Neuronal stem cell (in vitro differentiated cells): ENCODE measurements at regions not wholly inside any gene's neighbourhood (a gene's known extent, or its start where the extent isn't known, plus 50 kb on each side); places are given as distances from the start of the nearest gene placed in this dataset.

Experiments used
- DNase-seq: peaks from one replicate; pipeline ENCODE4 v3.0.0-alpha.2; 2013; ENCODE audit warnings: low spot score
- H2AFZ ChIP-seq: one replicate; pipeline ENCODE4 v1.6.1; 2013; ENCODE audit warnings: mild to moderate bottlenecking, low read length, inconsistent platforms
- H2AK5ac ChIP-seq: 2 replicates; pipeline ENCODE4 v1.6.1; 2013; ENCODE audit warnings: low read depth, mild to moderate bottlenecking, inconsistent platforms, low read length, moderate library complexity, mixed read lengths
- H2BK120ac ChIP-seq: 2 replicates; pipeline ENCODE4 v1.6.1; 2013; ENCODE audit warnings: low read depth, mild to moderate bottlenecking, inconsistent platforms, low read length, moderate library complexity, mixed read lengths
- H2BK12ac ChIP-seq: one replicate; pipeline ENCODE4 v1.6.1; 2013; ENCODE audit warnings: low read length, inconsistent platforms
- H2BK15ac ChIP-seq: 2 replicates; pipeline ENCODE4 v1.6.1; 2013; ENCODE audit warnings: mild to moderate bottlenecking, low read length, inconsistent platforms, mixed read lengths
- H2BK5ac ChIP-seq: one replicate; pipeline ENCODE4 v1.6.1; 2013; ENCODE audit warnings: inconsistent platforms, mild to moderate bottlenecking, low read length, moderate library complexity
- H3K14ac ChIP-seq: one replicate; pipeline ENCODE4 v1.6.1; 2013; ENCODE audit warnings: low read length, inconsistent platforms
- H3K18ac ChIP-seq: 2 replicates; pipeline ENCODE4 v1.6.1; 2013; ENCODE audit warnings: low read length, inconsistent platforms
- H3K23ac ChIP-seq: 2 replicates; pipeline ENCODE4 v1.6.1; 2013; ENCODE audit warnings: low read depth, mild to moderate bottlenecking, mixed read lengths, low read length, inconsistent platforms; ENCODE audit not compliant: poor library complexity
- H3K27ac ChIP-seq: replicated peaks from 3 replicates; pipeline ENCODE4 v1.5.1; 2013; ENCODE audit warnings: low read length, inconsistent platforms
- H3K27me3 ChIP-seq, 3 experiments: 2 replicates each; pipeline ENCODE4 v1.6.1; 2013; ENCODE audit warnings: low read length in 3 of 3, mild to moderate bottlenecking in 2 of 3, inconsistent platforms in 1 of 3, low read depth in 1 of 3, mixed read lengths in 1 of 3, moderate library complexity in 1 of 3; ENCODE audit not compliant: control insufficient read depth in 3 of 3, insufficient read depth in 3 of 3
- H3K36me3 ChIP-seq, 2 donors: replicated peaks in 1 of 2; 2 replicates each; pipeline ENCODE4 v1.6.1; 2013; ENCODE audit warnings: low read length in 2 of 2; ENCODE audit not compliant: control insufficient read depth in 2 of 2, insufficient read depth in 2 of 2
- H3K4ac ChIP-seq: 2 replicates; pipeline ENCODE4 v1.6.1; 2013; ENCODE audit warnings: inconsistent platforms, mild to moderate bottlenecking, low read length, moderate library complexity
- H3K4me1 ChIP-seq, 2 donors: 1 replicate in 1 of 2; 2 replicates in 1 of 2; pipeline ENCODE4 v1.6.1; 2013; ENCODE audit warnings: low read length in 2 of 2, low read depth in 1 of 2; ENCODE audit not compliant: control insufficient read depth in 2 of 2, insufficient read depth in 1 of 2
- H3K4me2 ChIP-seq: one replicate; pipeline ENCODE4 v1.6.1; 2013; ENCODE audit warnings: mild to moderate bottlenecking, low read length, inconsistent platforms; ENCODE audit not compliant: insufficient read depth, poor library complexity, severe bottlenecking
- H3K4me3 ChIP-seq, 2 donors: 2 replicates each; pipeline ENCODE4 v1.5.1; 2013; ENCODE audit warnings: low read length in 2 of 2, mild to moderate bottlenecking in 2 of 2, inconsistent platforms in 1 of 2, moderate library complexity in 1 of 2
- H3K79me1 ChIP-seq: one replicate; pipeline ENCODE4 v1.6.1; 2013; ENCODE audit warnings: low read depth, mild to moderate bottlenecking, inconsistent platforms, low read length, moderate library complexity
- H3K9ac ChIP-seq: one replicate; pipeline ENCODE4 v1.6.1; 2013; ENCODE audit warnings: mild to moderate bottlenecking, low read depth, low read length, inconsistent platforms; ENCODE audit not compliant: poor library complexity
- H3K9me3 ChIP-seq, 2 donors: replicated peaks in 1 of 2; 2 replicates each; pipeline versions ENCODE3 to v1.6.1; 2013; ENCODE audit warnings: low read length in 2 of 2, mild to moderate bottlenecking in 2 of 2, inconsistent platforms in 1 of 2, low read depth in 1 of 2, mixed read lengths in 1 of 2, moderate library complexity in 1 of 2; ENCODE audit not compliant: control insufficient read depth in 2 of 2, insufficient read depth in 1 of 2
- H4K8ac ChIP-seq: one replicate; pipeline ENCODE4 v1.6.1; 2013; ENCODE audit warnings: low read depth, mild to moderate bottlenecking, inconsistent platforms, low read length, moderate library complexity
- H4K91ac ChIP-seq: one replicate; pipeline ENCODE4 v1.6.1; 2013; ENCODE audit warnings: low read length, low read depth, mild to moderate bottlenecking, inconsistent platforms; ENCODE audit not compliant: poor library complexity
- WGBS, 2 donors: extraction: QIAGEN DNeasy Blood & Tissue Kit; methylation state at CpG; one replicate each; pipeline ENCODE4 v1.1.7; 2013; ENCODE audit warnings: missing lambda C conversion rate in 2 of 2, mixed read lengths in 1 of 2; ENCODE audit not compliant: insufficient read length in 2 of 2, insufficient replicate concordance in 1 of 2; ENCODE audit errors: extremely low coverage in 2 of 2; 5-methylcytosine and 5-hydroxymethylcytosine counted together

GRCh38 chr12:60844101-60844500 is 1248.3 kb downstream of the SLC16A7 start:
- no peak overlapping the region for H3K27ac ChIP-seq
- H3K4me3 ChIP-seq = no peak overlapping the region
- H3K14ac ChIP-seq = no peak overlapping the region
- no peak for DNase-seq
- no peaks in the 10 kb centered on the region for H3K36me3 ChIP-seq
- H3K9ac ChIP-seq = no peak overlapping the region
- no peak overlapping the region for H2AFZ ChIP-seq
- H3K23ac ChIP-seq = no peak overlapping the region
- no peaks in the 10 kb centered on the region for H3K9me3 ChIP-seq
- H3K4me2 ChIP-seq = no peak overlapping the region
- H3K27me3 ChIP-seq = no peaks in the 10 kb centered on the region
- H4K8ac ChIP-seq = no peak overlapping the region
- H3K4ac ChIP-seq = no peak overlapping the region
- H3K4me1 ChIP-seq = no peaks in the 10 kb centered on the region
- no peaks in the 10 kb centered on the region for H3K79me1 ChIP-seq
- H3K18ac ChIP-seq = no peak overlapping the region
- no peak overlapping the region for H2BK120ac ChIP-seq
- H2BK15ac ChIP-seq = no peak overlapping the region
- H2BK12ac ChIP-seq = no peak overlapping the region
- no peak overlapping the region for H2AK5ac ChIP-seq
- no peak overlapping the region for H2BK5ac ChIP-seq
- H4K91ac ChIP-seq = no peak overlapping the region

DNA sequence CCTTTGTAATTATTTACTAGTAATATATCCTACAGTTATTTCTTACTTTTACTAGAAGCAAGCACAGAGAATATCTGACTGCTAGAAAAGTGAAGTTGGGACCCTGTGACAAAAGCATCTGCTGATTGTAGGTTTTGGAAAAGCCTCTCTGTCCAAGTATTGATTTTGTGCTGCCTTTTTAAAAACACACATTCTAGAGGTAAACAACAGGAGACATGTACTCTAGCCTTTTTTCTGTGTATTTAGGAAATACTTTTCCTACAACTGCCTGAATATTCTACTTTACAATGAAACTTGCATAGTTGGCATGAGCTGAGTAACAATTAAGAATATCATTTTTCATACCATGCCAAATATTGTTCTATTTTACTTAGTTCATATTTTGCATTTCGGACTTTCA is 1249.0 kb downstream of the SLC16A7 start:
- no peak overlapping the region for H2BK12ac ChIP-seq
- H2BK5ac ChIP-seq = no peak overlapping the region
- H4K8ac ChIP-seq = no peak overlapping the region
- no peak overlapping the region for H3K4me3 ChIP-seq
- H2BK120ac ChIP-seq = no peak overlapping the region
- no peak overlapping the region for H2AFZ ChIP-seq
- H3K36me3 ChIP-seq = no peaks in the 10 kb centered on the region
- H3K9ac ChIP-seq = no peak overlapping the region
- H3K27me3 ChIP-seq = no peaks in the 10 kb centered on the region
- no peaks in the 10 kb centered on the region for H3K4me1 ChIP-seq
- whole genome bisulfite sequencing, 2 donors = no CpG with 5 or more reads among the region's 1 CpG
- H3K4me2 ChIP-seq = no peak overlapping the region
- H3K18ac ChIP-seq = no peak overlapping the region
- H2AK5ac ChIP-seq = no peak overlapping the region
- no peaks in the 10 kb centered on the region for H3K9me3 ChIP-seq
- no peaks in the 10 kb centered on the region for H3K79me1 ChIP-seq
- H3K4ac ChIP-seq = no peak overlapping the region
- H2BK15ac ChIP-seq = no peak overlapping the region
- no peak overlapping the region for H3K14ac ChIP-seq
- H3K23ac ChIP-seq = no peak overlapping the region
- no peak overlapping the region for H3K27ac ChIP-seq
- H4K91ac ChIP-seq = no peak overlapping the region
- DNase-seq = no peak

- Histone ChIP-seq H3K9me3 (no peaks in the 10 kb centered on the region), H3K27me3 (no peaks in the 10 kb centered on the region), H3K79me1 (no peaks in the 10 kb centered on the region), H3K27ac (no peak overlapping the region), H3K4me2 (no peak overlapping the region), H3K4me1 (no peaks in the 10 kb centered on the region), H4K8ac (no peak overlapping the region), H3K23ac (no peak overlapping the region), H2BK5ac (no peak overlapping the region), H3K4ac (no peak overlapping the region), H2BK15ac (no peak overlapping the region), H3K18ac (no peak overlapping the region), H3K4me3 (no peak overlapping the region), H2BK12ac (no peak overlapping the region), H2AK5ac (no peak overlapping the region), H3K36me3 (no peaks in the 10 kb centered on the region), H2BK120ac (no peak overlapping the region), H4K91ac (no peak overlapping the region), H2AFZ (no peak overlapping the region), H3K14ac (no peak overlapping the region), H3K9ac (no peak overlapping the region)
- whole genome bisulfite sequencing, 2 donors = no CpG with 5 or more reads among the region's 4 CpGs
- no peak for DNase-seq
Observed at GRCh38 chr12:60845696-60846095, 1249.9 kb downstream of the SLC16A7 start.

DNA sequence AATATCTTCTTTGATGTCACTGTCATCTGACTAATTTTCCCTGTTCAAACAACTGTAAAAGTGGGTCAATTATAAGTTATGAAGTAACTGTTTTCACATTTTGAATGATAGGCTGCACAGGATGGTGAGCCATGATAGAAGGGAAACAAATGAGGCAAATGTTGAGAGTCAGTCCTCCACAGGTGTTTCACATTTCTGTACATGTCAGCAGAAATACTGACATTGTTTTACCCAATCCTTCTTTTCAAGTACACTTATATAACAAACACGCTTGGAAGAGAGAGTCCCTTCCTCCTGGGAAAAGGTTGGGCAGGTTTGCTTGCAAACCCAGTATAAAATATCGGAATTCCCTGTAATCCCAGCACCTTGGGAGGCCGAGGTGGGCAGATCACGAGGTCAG is 1251.5 kb downstream of the SLC16A7 start:
- H2AK5ac ChIP-seq = no peak overlapping the region
- no peak overlapping the region for H2BK120ac ChIP-seq
- no peaks in the 10 kb centered on the region for H3K4me1 ChIP-seq
- no peak overlapping the region for H3K4me3 ChIP-seq
- WGBS, 2 donors = no CpG with 5 or more reads among the region's 4 CpGs
- H3K4ac ChIP-seq = no peak overlapping the region
- no peak overlapping the region for H2BK12ac ChIP-seq
- no peak for DNase-seq
- H4K8ac ChIP-seq = no peak overlapping the region
- no peak overlapping the region for H2BK15ac ChIP-seq
- no peaks in the 10 kb centered on the region for H3K36me3 ChIP-seq
- H3K27me3 ChIP-seq = no peaks in the 10 kb centered on the region
- H3K27ac ChIP-seq = no peak overlapping the region
- no peak overlapping the region for H3K14ac ChIP-seq
- no peak overlapping the region for H2AFZ ChIP-seq
- H3K4me2 ChIP-seq = no peak overlapping the region
- no peaks in the 10 kb centered on the region for H3K79me1 ChIP-seq
- H3K9me3 ChIP-seq = no peaks in the 10 kb centered on the region
- no peak overlapping the region for H4K91ac ChIP-seq
- no peak overlapping the region for H2BK5ac ChIP-seq
- no peak overlapping the region for H3K9ac ChIP-seq
- H3K18ac ChIP-seq = no peak overlapping the region
- H3K23ac ChIP-seq = no peak overlapping the region
